SU-DHL-6 (cell line): ENCODE measurements at regions not wholly inside any gene's neighbourhood (a gene's known extent, or its start where the extent isn't known, plus 50 kb on each side); places are given as distances from the start of the nearest gene placed in this dataset.

ENCODE experiments used
- H2AFZ ChIP-seq: fragments of 200-600 bp; sonication (generic); 2 replicates; pipeline ENCODE4 v1.6.1; 2014; ENCODE audit warnings: low read depth, mild to moderate bottlenecking, moderate library complexity, mixed read lengths, antibody characterized with exemption, low read length; ENCODE audit not compliant: severe bottlenecking
- H3F3A ChIP-seq: fragments of 200-600 bp; shearing (Covaris generic); 2 replicates; pipeline ENCODE4 v1.6.0; 2016; ENCODE audit warnings: antibody characterized with exemption, mild to moderate bottlenecking; ENCODE audit not compliant: insufficient read depth
- H3K27ac ChIP-seq: fragments of 200-600 bp; sonication (generic); 2 replicates; pipeline ENCODE4 v1.5.1; 2016; ENCODE audit warnings: low read depth, mild to moderate bottlenecking, low read length, moderate library complexity, mixed read lengths
- H3K27me3 ChIP-seq: fragments of 200-600 bp; sonication (generic), shearing (Covaris generic); 2 replicates; pipeline ENCODE4 v1.6.0; 2014; ENCODE audit warnings: mild to moderate bottlenecking, low read length
- H3K36me3 ChIP-seq: fragments of 200-600 bp; sonication (generic); 2 replicates; pipeline ENCODE4 v1.6.1; 2014; ENCODE audit warnings: mild to moderate bottlenecking, low read length, mixed read lengths
- H3K4me2 ChIP-seq: fragments of 300-600, 200-600 bp; shearing (Covaris generic), sonication (generic); 2 replicates; pipeline ENCODE4 v1.6.0; 2014; ENCODE audit warnings: low read length, low read depth, mild to moderate bottlenecking; ENCODE audit not compliant: poor library complexity, severe bottlenecking
- H3K4me3 ChIP-seq: fragments of 200-600 bp; sonication (generic); 2 replicates; pipeline ENCODE4 v1.5.1; 2014; ENCODE audit warnings: antibody characterized with exemption, low read length, mild to moderate bottlenecking, mixed read lengths; ENCODE audit not compliant: insufficient read depth, poor library complexity, severe bottlenecking
- H3K79me2 ChIP-seq: fragments of 200-600 bp; sonication (generic); 2 replicates; pipeline ENCODE4 v1.6.1; 2014; ENCODE audit warnings: mild to moderate bottlenecking, low read length, moderate library complexity; ENCODE audit not compliant: insufficient read depth
- H3K9ac ChIP-seq: fragments of 200-600 bp; sonication (generic); 2 replicates; pipeline ENCODE4 v1.7.0; 2014; ENCODE audit warnings: mild to moderate bottlenecking, low read length
- H3K9me2 ChIP-seq: fragments of 200-600 bp; sonication (generic); replicated peaks from 2 replicates; pipeline ENCODE4 v1.6.1; 2014; ENCODE audit warnings: low read length; ENCODE audit not compliant: insufficient read depth
- H3K9me3 ChIP-seq: fragments of 200-600 bp; sonication (generic); 2 replicates; pipeline ENCODE4 v1.6.1; 2014; ENCODE audit warnings: low read length, mixed read lengths; ENCODE audit not compliant: insufficient read depth
- H4K20me1 ChIP-seq: fragments of 200-600 bp; sonication (generic); 2 replicates; pipeline ENCODE4 v1.6.1; 2014; ENCODE audit warnings: low read depth, mild to moderate bottlenecking, antibody characterized with exemption, low read length, moderate library complexity, mixed read lengths
- CTCF ChIP-seq: fragments of 200-600 bp; sonication (generic); IDR thresholded peaks from one replicate; pipeline ENCODE4 v1.5.1; 2017; ENCODE audit warnings: antibody characterized with exemption, mild to moderate bottlenecking, low read length, moderate library complexity; ENCODE audit not compliant: insufficient read depth, poor library complexity, severe bottlenecking
- EZH2phosphoT487 ChIP-seq: fragments of 200-600 bp; sonication (generic), shearing (Covaris generic); conservative IDR thresholded peaks from 2 replicates; pipeline ENCODE4 v1.6.1; 2018; ENCODE audit warnings: mild to moderate bottlenecking, antibody characterized with exemption, low read length, moderate library complexity, mixed read lengths

- no peaks in the 10 kb centered on the region for H3K9me3 ChIP-seq
- H3K36me3 ChIP-seq: no peaks in the 10 kb centered on the region
- H3K9me2 ChIP-seq: no peaks in the 10 kb centered on the region
- no peaks in the 10 kb centered on the region for H3K79me2 ChIP-seq
- no peaks in the 10 kb centered on the region for H3K27me3 ChIP-seq
- H3K4me3 ChIP-seq: no peak overlapping the region
- no peak for TF ChIP-seq EZH2phosphoT487
- TF ChIP-seq CTCF: no peak
- H3K9ac ChIP-seq: no peak overlapping the region
- no peak overlapping the region for H3K4me2 ChIP-seq
- H4K20me1 ChIP-seq: no peaks in the 10 kb centered on the region
- no peak overlapping the region for H2AFZ ChIP-seq
- no peaks in the 10 kb centered on the region for H3F3A ChIP-seq
- no peak overlapping the region for H3K27ac ChIP-seq
Measured at GRCh38 chr11:11141065-11141464, 212.0 kb downstream of the CSNK2A3 start.

GRCh38 chr11:11140510-11140909 lies 212.5 kb downstream of the CSNK2A3 start:
- TF ChIP-seq CTCF: no peak
- TF ChIP-seq EZH2phosphoT487: no peak
- Histone ChIP-seq H3K9ac (no peak overlapping the region), H3K9me3 (no peaks in the 10 kb centered on the region), H3K36me3 (no peaks in the 10 kb centered on the region), H4K20me1 (no peaks in the 10 kb centered on the region), H3K27me3 (no peaks in the 10 kb centered on the region), H3K4me2 (no peak overlapping the region), H3F3A (no peaks in the 10 kb centered on the region), H3K4me3 (no peak overlapping the region), H2AFZ (no peak overlapping the region), H3K79me2 (no peaks in the 10 kb centered on the region), H3K9me2 (no peaks in the 10 kb centered on the region), H3K27ac (no peak overlapping the region)

- no peak overlapping the region for H3K4me2 ChIP-seq
- no peak overlapping the region for H3K9ac ChIP-seq
- no peak overlapping the region for H3K4me3 ChIP-seq
- H3F3A ChIP-seq: no peaks in the 10 kb centered on the region
- TF ChIP-seq CTCF: no peak
- no peak for TF ChIP-seq EZH2phosphoT487
- H2AFZ ChIP-seq: no peak overlapping the region
- no peaks in the 10 kb centered on the region for H3K9me2 ChIP-seq
- no peaks in the 10 kb centered on the region for H4K20me1 ChIP-seq
- H3K79me2 ChIP-seq: no peaks in the 10 kb centered on the region
- H3K9me3 ChIP-seq: no peaks in the 10 kb centered on the region
- H3K27me3 ChIP-seq: no peaks in the 10 kb centered on the region
- H3K36me3 ChIP-seq: no peaks in the 10 kb centered on the region
- H3K27ac ChIP-seq: no peak overlapping the region
Measured at GRCh38 chr11:11137339-11137738, 215.7 kb downstream of the CSNK2A3 start.
